MCF 10A (cell line): ENCODE measurements at regions not wholly inside any gene's neighbourhood (a gene's known extent, or its start where the extent isn't known, plus 50 kb on each side); places are given as distances from the start of the nearest gene placed in this dataset.

Experiments used
- BruUV-seq: library from RNA; stranded (reverse); fragments of 400-500 nt; replicated peaks from 2 replicates; lab custom pipeline; 2021; lab: Mats Ljungman, UMichigan
- CTCF ChIA-PET: fragments of 300-600 bp; sonication (Branson Sonifier 250); formaldehyde crosslinking; extraction: SDS; loops from one replicate; lab custom pipeline; 2021; ENCODE audit warnings: antibody characterized with exemption, inconsistent platforms; lab: Yijun Ruan, JAX
- POLR2A ChIA-PET: fragments of 300-600, 350-650 bp; sonication (Branson Sonifier 250); formaldehyde crosslinking; extraction: SDS; loops from one replicate; lab custom pipeline; 2020; ENCODE audit warnings: antibody characterized with exemption, inconsistent platforms; lab: Yijun Ruan, JAX
- DNase-seq: peaks from one replicate; pipeline ENCODE4 v3.0.0-alpha.2; 2018; ENCODE audit not compliant: unreplicated experiment
- H3K27ac Mint-ChIP-seq: one replicate; pipeline ENCODE4 v1.8.0; 2022; ENCODE audit warnings: mild to moderate bottlenecking, low read depth, mixed read lengths; ENCODE audit not compliant: unreplicated experiment
- H3K27me3 Mint-ChIP-seq: one replicate; pipeline ENCODE4 v1.8.0; 2022; ENCODE audit warnings: mixed read lengths; ENCODE audit not compliant: insufficient read depth, unreplicated experiment
- H3K36me3 Mint-ChIP-seq: one replicate; pipeline ENCODE4 v1.8.0; 2022; ENCODE audit warnings: mild to moderate bottlenecking, moderate library complexity, mixed read lengths; ENCODE audit not compliant: insufficient read depth, unreplicated experiment
- H3K4me1 Mint-ChIP-seq: one replicate; pipeline ENCODE4 v1.8.0; 2022; ENCODE audit warnings: mixed read lengths; ENCODE audit not compliant: insufficient read depth, unreplicated experiment
- H3K4me3 Mint-ChIP-seq: one replicate; pipeline ENCODE4 v1.8.0; 2022; ENCODE audit warnings: mild to moderate bottlenecking, moderate library complexity, mixed read lengths; ENCODE audit not compliant: unreplicated experiment
- H3K9me3 Mint-ChIP-seq: one replicate; pipeline ENCODE4 v1.8.0; 2022; ENCODE audit warnings: mixed read lengths; ENCODE audit not compliant: unreplicated experiment
- CTCF ChIP-seq: fragments of 200-600 bp; IDR thresholded peaks from one replicate; pipeline ENCODE4 v1.8.0; 2022; ENCODE audit warnings: antibody characterized with exemption, mild to moderate bottlenecking; ENCODE audit not compliant: unreplicated experiment
- intact Hi-C: fragments of 100-400 bp; cut with micrococcal nuclease; formaldehyde crosslinking; loops from 2 replicates; pipeline ENCODE4 v1.14.1; 2022

GRCh38 chr2:74748665-74749064 is 85.3 kb upstream of the HK2 start:
- H3K4me1 Mint-ChIP-seq, result peaks cover 22% of the 10 kb centered on the region
- DNase-seq, result no peak
- TF ChIP-seq CTCF, result no peak
- no TSS peak for BruUV-seq
- H3K4me3 Mint-ChIP-seq, result no peak overlapping the region
- peaks cover 6% of the 10 kb centered on the region for H3K36me3 Mint-ChIP-seq
- H3K9me3 Mint-ChIP-seq, result no peaks in the 10 kb centered on the region
- H3K27ac Mint-ChIP-seq, result no peak overlapping the region
- intact Hi-C loops, result no loop called here
- no peaks in the 10 kb centered on the region for H3K27me3 Mint-ChIP-seq
- ChIA-PET POLR2A (interaction anchor here (0.7 kb wide), 1 partner anchor 22 kb away, joined by 3 read pairs; no protein-coding TSS in a partner anchor), CTCF (interaction anchor here (0.6 kb wide), 1 partner anchor 31 kb away, joined by 4 read pairs; no protein-coding TSS in a partner anchor)

GRCh38 chr2:74749432-74749831 is 84.5 kb upstream of the HK2 start:
- peaks cover 22% of the 10 kb centered on the region for H3K4me1 Mint-ChIP-seq
- H3K27ac Mint-ChIP-seq, result no peak overlapping the region
- intact Hi-C loops, result no loop called here
- H3K9me3 Mint-ChIP-seq, result no peaks in the 10 kb centered on the region
- CTCF ChIA-PET, result interaction anchor here (0.6 to 1.3 kb wide), 2 partner anchors 86 to 911 kb away, joined by 3 read pairs; no protein-coding TSS in a partner anchor
- no TSS peak for BruUV-seq
- POLR2A ChIA-PET, result interaction anchor here (0.7 kb wide), 1 partner anchor 23 kb away, joined by 3 read pairs; no protein-coding TSS in a partner anchor
- H3K36me3 Mint-ChIP-seq, result peaks cover 6% of the 10 kb centered on the region
- H3K27me3 Mint-ChIP-seq, result no peaks in the 10 kb centered on the region
- H3K4me3 Mint-ChIP-seq, result no peak overlapping the region
- no peak for DNase-seq
- TF ChIP-seq CTCF, result no peak

GRCh38 chr2:74751981-74752851 is 81.7 kb upstream of the HK2 start:
- ChIA-PET POLR2A (interaction anchor here (0.5 to 0.8 kb wide), 2 partner anchors 12 to 82 kb away, joined by 3 read pairs; no protein-coding TSS in a partner anchor), CTCF (interaction anchor here (0.6 to 1.7 kb wide), 7 partner anchors 9 to 216 kb away, joined by 3 to 7 read pairs (median 4); no protein-coding TSS in a partner anchor)
- H3K9me3 Mint-ChIP-seq, result peaks cover 7% of the 10 kb centered on the region
- intact Hi-C loops, result no loop called here
- no peaks in the 10 kb centered on the region for H3K36me3 Mint-ChIP-seq
- H3K27ac Mint-ChIP-seq, result no peak overlapping the region
- no TSS peak for BruUV-seq
- no peak for DNase-seq
- TF ChIP-seq CTCF, result no peak
- H3K4me3 Mint-ChIP-seq, result no peak overlapping the region
- H3K27me3 Mint-ChIP-seq, result no peaks in the 10 kb centered on the region
- peaks cover 9% of the 10 kb centered on the region for H3K4me1 Mint-ChIP-seq

GRCh38 chr2:74755386-74755785 is 78.5 kb upstream of the HK2 start:
- no peak overlapping the region for H3K4me3 Mint-ChIP-seq
- peaks cover 7% of the 10 kb centered on the region for H3K9me3 Mint-ChIP-seq
- CTCF ChIA-PET, result no interaction called here
- POLR2A ChIA-PET, result interaction anchor here (1.6 kb wide), 1 partner anchor 80 kb away, joined by 3 read pairs; no protein-coding TSS in a partner anchor
- H3K27ac Mint-ChIP-seq, result no peak overlapping the region
- no peaks in the 10 kb centered on the region for H3K36me3 Mint-ChIP-seq
- no peak for TF ChIP-seq CTCF
- no TSS peak for BruUV-seq
- H3K4me1 Mint-ChIP-seq, result peaks cover 6% of the 10 kb centered on the region
- DNase-seq, result no peak
- no peaks in the 10 kb centered on the region for H3K27me3 Mint-ChIP-seq
- intact Hi-C loops, result no loop called here
